ENCODE measurements at regions not wholly inside any gene's neighbourhood (a gene's known extent, or its start where the extent isn't known, plus 50 kb on each side); places are given as distances from the start of the nearest gene placed in this dataset.

GRCh38 chr6:4640139-4640538, 136.1 kb upstream of the CDYL start:
- Mint-ChIP-seq H3K36me3 (ENCODE audit: low read depth) (peaks cover 2% of the 10 kb centered on the region), H3K9me3 (ENCODE audit: low read depth) (no peaks in the 10 kb centered on the region), H3K27ac (ENCODE audit: unreplicated experiment) (no peak overlapping the region), H3K4me3 (ENCODE audit: unreplicated experiment) (no peak overlapping the region), H3K4me1 (ENCODE audit: low read depth) (no peaks in the 10 kb centered on the region), H3K27me3 (ENCODE audit: low read depth) (peaks cover 3% of the 10 kb centered on the region)
- no peak for TF ChIP-seq CTCF (IDR thresholded peaks at IDR 0.05)
- no peak for DNase-seq (ENCODE audit: low spot score)

GRCh38 chr6:4638641-4639040, 137.6 kb upstream of the CDYL start:
- TF ChIP-seq CTCF (IDR thresholded peaks at IDR 0.05) = no peak
- Mint-ChIP-seq H3K4me1 (ENCODE audit: low read depth) (no peaks in the 10 kb centered on the region), H3K9me3 (ENCODE audit: low read depth) (no peaks in the 10 kb centered on the region), H3K27me3 (ENCODE audit: low read depth) (peaks cover 3% of the 10 kb centered on the region), H3K36me3 (ENCODE audit: low read depth) (peaks cover 2% of the 10 kb centered on the region), H3K4me3 (ENCODE audit: unreplicated experiment) (no peak overlapping the region), H3K27ac (ENCODE audit: unreplicated experiment) (no peak overlapping the region)
- DNase-seq (ENCODE audit: low spot score) = no peak

GRCh38 chr6:4637691-4638433, 138.3 kb upstream of the CDYL start:
- no peak for DNase-seq (ENCODE audit: low spot score)
- Mint-ChIP-seq H3K4me3 (ENCODE audit: unreplicated experiment) (no peak overlapping the region), H3K27me3 (ENCODE audit: low read depth) (peaks cover 3% of the 10 kb centered on the region), H3K27ac (ENCODE audit: unreplicated experiment) (no peak overlapping the region), H3K36me3 (ENCODE audit: low read depth) (peaks cover 2% of the 10 kb centered on the region), H3K9me3 (ENCODE audit: low read depth) (no peaks in the 10 kb centered on the region), H3K4me1 (ENCODE audit: low read depth) (no peaks in the 10 kb centered on the region)
- no peak for TF ChIP-seq CTCF (IDR thresholded peaks at IDR 0.05)

- H3K36me3 Mint-ChIP-seq (ENCODE audit: low read depth) = peaks cover under 1% of the 10 kb centered on the region
- H3K4me3 Mint-ChIP-seq (ENCODE audit: unreplicated experiment) = no peak overlapping the region
Observed at GRCh38 chr6:4636881-4637224, 139.4 kb upstream of the CDYL start.

GRCh38 chr6:4636191-4636880, 139.9 kb upstream of the CDYL start:
- no peak for TF ChIP-seq CTCF (IDR thresholded peaks at IDR 0.05)
- peaks cover 2% of the 10 kb centered on the region for H3K27me3 Mint-ChIP-seq (ENCODE audit: low read depth)
- no peak for DNase-seq (ENCODE audit: low spot score)
- no peaks in the 10 kb centered on the region for H3K36me3 Mint-ChIP-seq (ENCODE audit: low read depth)
- H3K9me3 Mint-ChIP-seq (ENCODE audit: low read depth) = peaks cover 5% of the 10 kb centered on the region
- H3K27ac Mint-ChIP-seq (ENCODE audit: unreplicated experiment) = no peak overlapping the region
- no peaks in the 10 kb centered on the region for H3K4me1 Mint-ChIP-seq (ENCODE audit: low read depth)
- H3K4me3 Mint-ChIP-seq (ENCODE audit: unreplicated experiment) = no peak overlapping the region

More at GRCh38 chr6:4636881-4637224, 139.4 kb upstream of the CDYL start:
- peaks cover 2% of the 10 kb centered on the region for H3K27me3 Mint-ChIP-seq (ENCODE audit: low read depth)
- H3K4me1 Mint-ChIP-seq (ENCODE audit: low read depth) = no peaks in the 10 kb centered on the region
- DNase-seq (ENCODE audit: low spot score) = no peak
- TF ChIP-seq CTCF (IDR thresholded peaks at IDR 0.05) = no peak
- peaks cover 5% of the 10 kb centered on the region for H3K9me3 Mint-ChIP-seq (ENCODE audit: low read depth)
- H3K27ac Mint-ChIP-seq (ENCODE audit: unreplicated experiment) = no peak overlapping the region

Measured in chondrocyte (in vitro differentiated cells).